Putamen (tissue), 1 donor: ENCODE measurements at regions not wholly inside any gene's neighbourhood (a gene's known extent, or its start where the extent isn't known, plus 50 kb on each side); places are given as distances from the start of the nearest gene placed in this dataset.
"Not testable (repeated sequence)": the region's sequence is repeated elsewhere in the genome, so short reads cannot be mapped to it uniquely, and the experiment has no call there.

ENCODE experiments used
- DNase-seq: peaks from one replicate; pipeline ENCODE4 v3.0.0-alpha.2; 2016; ENCODE audit warnings: low spot score

DNA sequence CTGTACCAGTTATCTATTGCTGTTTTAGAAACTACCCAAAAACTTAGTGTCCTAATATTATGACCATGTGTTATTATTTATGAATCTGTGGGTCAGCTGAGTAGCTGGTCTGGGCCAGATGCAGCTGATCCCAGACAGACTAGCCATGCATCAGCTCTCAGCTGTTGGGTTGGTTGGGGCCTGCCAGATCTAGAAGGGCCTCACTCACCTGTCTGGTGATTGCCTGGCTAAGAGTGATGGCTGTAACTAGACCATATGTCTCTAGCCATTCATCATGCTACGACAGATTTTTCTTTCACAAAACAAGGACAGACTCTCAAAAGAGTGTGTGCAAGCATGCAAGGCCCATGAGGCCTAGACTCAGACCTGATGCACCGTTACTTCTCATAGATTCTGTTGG, 403.2 kb downstream of the SAMD5 start:
- DNase-seq = no peak

DNA sequence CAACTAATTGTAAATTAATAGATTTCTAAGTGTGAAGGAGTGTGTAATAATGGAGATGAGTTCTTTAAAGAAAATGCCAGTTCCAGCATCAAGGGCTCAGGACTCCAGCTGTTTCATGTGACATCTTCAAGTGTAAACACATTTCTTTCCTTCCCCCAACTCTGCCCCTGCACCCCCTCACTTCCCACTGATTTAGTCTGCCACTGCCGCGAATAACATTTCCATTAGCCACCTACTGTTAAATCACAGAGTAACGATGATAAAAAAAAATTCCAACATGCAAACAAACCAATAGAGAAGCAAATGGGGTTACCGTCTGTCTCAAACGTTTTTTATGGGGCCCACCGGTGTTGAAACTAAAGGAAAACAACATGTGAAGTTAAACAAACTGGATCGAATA, 414.3 kb downstream of the SAMD5 start:
- no peak for DNase-seq

DNA sequence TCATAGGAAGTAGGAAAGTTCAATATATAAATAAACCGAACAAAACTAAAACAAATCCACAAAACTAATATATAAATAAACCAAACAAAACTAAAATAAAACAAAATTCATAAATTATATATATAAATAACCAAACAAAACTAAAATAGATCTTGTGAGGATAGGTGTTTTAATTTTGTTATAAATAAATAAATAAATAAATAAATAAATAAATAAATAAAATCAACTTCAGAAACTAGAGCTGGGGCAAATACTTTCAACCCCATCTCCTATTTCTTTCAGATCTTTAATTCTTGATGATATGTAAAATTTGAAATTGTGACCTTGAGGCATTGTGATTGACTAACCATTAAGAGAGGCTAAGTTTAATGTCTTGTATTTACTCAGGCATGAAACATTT, 416.1 kb downstream of the SAMD5 start:
- DNase-seq = no peak

DNA sequence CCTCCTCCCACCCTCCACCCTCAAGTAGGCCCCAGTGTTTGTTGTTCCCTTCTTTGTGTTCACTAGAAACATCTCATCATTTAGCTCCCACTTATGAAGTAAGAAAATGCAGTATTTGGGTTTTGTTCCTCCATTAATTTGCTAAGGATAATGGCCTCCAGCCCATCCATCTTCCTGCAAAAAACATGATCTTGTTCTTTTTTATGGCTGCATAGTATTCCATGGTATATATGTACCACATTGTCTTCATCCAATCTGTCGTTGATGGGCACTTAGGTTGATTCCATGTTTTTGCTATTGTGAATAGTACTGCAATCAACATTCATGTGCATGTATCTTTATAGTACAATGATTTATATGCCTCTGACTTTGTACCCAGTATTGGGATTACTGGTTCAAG, 416.8 kb upstream of the SASH1 start:
- no peak for DNase-seq

DNA sequence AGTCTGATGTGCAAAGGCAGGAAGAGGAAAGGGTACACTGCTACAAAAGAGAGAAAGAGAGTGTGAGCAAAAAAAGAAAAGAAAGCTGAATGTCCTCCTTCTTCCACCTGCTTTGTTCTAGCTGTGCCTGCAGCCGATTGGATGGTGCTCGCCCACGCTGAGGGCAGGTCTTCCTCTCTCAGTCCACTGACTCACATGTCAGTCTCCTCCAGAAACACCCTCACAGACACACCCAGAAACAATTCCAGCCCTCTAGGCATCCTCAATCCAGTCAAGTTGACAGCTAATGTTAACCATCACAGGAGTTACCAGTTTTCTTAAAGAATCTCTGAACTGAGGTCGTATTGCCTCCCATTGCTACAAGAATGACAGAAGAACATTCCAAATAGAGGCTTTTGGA, 411.9 kb upstream of the SASH1 start:
- no peak for DNase-seq

DNA sequence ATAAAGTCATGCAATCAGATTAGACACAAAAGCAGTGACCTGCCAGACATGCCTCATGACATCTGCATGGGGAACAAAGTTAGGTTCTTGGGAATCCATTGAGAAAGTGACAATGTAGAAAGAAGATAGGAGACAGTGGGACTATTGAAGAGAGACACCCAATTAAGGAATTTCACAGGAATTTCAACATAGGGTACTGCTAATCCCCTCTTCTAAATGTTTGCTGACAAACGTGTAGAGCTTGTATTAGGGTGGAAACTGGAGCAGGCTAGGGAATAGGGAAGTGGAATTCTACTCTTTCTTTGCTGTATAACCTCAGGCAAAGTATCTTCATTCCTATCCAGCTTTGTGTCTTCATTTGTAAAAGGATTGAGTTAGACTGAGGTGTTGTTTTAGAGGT, 409.4 kb upstream of the SASH1 start:
- no peak for DNase-seq

DNA sequence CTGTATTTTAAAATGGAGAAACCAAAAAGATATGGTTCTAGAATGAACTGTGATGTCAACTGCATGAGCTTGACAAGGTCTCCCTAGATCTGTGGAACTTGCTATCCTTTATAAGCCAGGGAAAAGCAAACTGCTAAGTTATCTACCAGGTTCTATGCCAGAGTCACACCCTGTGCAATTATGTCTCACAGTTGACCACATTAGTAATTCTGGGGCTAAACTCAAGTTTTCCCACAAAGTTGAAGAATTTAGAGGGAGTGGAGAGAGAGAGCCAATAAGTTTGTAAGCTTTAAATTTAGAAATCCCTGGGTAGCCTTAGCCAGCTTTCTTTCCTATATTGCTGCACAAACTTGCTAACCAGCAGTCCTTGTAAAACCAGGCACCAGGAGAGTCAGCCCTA, 407.0 kb upstream of the SASH1 start:
- no peak for DNase-seq

DNA sequence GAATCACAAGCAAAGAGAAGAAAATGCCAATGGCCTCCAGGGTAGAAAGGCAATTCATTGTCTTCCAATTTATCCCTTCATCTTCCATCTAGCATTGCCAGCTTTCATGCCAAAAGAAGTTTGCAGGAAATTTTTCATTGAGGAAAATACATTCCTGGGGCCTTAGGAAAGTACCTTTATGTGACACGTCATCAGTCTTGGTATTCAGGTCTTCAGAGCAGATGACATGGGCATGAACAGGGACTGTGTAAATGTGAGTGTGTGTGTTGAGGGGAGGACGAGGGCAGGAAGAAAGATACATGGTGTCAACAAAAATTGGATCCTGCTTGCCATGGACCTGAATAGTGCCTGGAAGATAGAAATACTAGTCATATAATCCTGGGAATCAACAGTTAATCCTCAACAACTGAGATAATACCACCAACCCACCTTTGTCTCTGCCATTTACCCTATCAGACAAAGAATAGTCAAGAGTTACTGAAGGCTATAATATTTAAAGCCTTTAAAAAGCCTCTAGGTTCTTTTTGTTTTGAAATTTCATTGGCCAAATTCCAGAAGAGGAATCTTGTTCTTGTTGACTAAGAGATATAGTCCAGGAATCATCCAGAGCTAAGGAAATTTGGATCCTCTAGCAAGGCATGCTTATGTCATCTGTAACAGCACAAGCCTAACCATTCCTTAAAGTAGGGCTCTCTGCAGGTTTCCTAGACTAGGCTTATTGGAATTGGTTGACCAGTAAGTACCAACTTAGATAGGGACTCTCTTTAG, 405.8 kb upstream of the SASH1 start:
- no peak for DNase-seq

DNA sequence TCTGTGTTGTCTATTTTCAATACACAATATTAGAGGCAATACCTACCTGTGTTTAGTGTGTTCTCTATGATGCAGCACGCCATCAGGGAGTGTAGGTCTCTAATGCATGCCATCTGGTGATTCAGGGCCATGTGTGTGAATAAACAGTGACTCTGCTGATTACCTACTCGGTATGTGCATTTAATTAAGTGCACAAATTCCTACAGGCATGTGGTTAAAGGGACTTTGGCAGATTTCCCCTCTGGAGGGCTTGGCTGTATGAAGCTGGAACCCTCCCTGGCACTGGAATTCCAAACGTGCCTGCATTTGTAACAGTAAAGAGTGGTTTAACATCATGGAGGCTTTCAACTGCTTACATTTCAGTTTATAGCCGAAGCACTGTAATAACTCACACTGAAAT, 401.5 kb upstream of the SASH1 start:
- DNase-seq = no peak

DNA sequence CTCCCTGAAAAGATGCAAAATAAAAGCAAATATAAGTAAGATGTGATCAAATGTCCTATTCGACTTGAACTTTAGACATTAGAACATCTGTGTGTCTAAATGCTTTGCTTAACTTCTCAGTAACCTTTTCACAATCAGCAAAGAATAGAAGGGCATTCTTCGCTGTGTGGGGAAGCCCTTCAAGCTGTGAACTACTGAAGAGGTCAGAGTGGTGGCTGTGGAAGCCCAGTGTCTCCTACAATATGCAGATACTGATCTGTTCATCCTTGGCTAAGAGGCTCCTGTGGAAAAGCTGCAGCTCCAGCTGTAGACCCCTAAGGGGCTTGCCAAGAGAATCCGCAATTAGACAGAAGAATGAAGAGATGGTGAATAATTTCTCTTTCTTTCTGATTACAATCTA, 400.3 kb upstream of the SASH1 start:
- no peak for DNase-seq

DNA sequence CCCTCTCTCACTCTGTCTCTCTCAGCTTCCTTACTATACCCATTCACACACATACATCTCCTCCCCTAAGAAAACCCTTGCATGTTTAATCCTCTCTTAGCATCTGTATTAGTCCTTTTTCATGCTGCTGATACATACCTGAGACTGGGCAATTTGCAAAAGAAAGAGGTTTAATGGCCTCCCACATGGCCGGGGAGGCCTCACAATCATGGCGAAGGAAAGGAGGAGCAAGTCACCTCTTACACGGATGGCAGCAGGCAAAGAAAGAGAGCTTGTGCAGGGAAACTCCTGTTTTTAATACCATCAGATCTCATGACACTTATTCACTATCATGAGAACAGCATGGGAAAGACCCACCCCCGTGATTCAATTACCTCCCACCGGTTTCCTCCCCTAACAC, 398.5 kb upstream of the SASH1 start:
- no peak for DNase-seq

DNA sequence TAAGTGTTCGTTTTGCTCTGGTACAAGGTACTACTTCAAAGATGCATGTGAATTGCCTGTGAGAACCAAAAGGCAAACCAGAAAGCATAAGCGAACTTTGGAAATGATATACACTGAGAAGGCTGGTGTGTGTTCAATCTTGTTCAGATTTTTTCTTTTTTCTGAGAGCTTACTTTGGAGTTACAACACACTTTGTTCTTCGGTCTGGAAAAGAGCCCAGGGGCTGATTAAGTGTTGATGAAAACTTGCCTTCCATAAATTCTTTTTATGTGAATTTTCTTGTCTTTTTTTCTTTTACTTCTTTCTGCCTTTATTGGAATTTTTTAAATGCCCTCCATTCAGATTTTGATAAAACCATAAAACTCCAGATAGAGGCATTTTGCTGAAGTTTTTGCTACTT, 395.1 kb upstream of the SASH1 start:
- no peak for DNase-seq

DNA sequence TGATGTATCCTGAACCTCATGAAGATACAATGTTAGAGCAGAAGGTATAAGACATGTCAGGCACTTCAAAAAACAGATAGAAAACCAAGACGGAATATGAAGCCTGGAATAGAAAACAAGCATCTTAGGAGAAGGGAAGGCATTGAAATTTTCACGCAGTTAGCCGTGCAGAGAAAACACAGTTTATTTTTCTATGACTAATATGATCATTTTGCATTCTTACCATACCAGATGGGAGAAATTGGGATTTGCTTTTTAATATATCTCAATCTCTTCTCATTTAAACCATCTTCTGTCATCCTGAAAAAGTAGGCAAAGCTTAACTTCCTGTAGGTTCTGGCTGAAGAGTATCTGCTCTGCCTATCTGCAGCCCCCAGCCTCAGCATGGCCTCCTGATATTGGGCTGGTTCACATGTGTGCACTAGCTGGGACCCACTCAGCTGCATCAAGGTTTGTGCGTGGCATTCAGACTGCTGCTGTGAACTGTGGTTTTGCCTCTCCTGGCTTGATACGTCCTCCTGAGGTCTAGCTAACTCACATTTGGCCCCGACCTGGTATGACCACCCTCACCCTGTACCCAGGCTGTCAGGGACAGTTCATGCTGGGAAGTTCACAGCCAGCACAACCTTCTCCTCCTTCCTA, 392.5 kb upstream of the SASH1 start:
- DNase-seq = no peak

DNA sequence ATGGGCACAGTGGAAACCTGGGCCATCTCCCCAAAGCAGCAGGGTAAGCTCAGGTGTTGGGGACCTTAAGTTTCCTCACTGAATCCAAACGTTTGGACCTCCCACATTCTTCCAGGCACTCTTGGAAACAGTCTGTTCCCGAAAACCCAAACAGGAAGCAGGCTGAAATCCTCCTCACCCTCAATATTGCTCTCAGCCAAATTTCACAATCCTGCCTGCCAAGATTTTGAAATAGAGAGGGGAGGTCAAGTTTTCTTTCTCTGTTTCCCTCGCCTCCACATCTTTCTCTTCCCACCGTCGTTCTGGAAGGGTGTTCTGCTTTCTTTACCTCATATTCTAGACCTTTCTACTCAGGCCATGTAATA, 392.0 kb upstream of the SASH1 start:
- DNase-seq = no peak

DNA sequence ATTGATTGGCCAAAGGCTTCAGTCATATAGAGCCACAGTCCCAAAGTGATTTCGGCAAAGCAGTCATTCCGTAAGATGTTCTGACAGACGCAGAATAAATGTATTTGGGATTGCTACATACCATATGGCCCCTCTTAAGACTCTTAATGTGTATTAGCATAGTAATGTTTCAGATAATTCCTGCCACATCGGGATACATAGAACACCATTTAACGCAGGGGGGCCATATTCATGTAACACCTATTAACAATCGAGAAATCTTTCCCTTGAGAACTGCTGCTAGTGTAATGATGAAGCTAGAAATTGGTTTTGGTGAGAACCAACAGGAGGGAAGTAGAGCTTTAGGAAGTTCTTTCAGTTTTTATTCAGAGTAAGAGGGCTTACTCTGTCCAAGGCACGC, 390.9 kb upstream of the SASH1 start:
- DNase-seq = no peak

DNA sequence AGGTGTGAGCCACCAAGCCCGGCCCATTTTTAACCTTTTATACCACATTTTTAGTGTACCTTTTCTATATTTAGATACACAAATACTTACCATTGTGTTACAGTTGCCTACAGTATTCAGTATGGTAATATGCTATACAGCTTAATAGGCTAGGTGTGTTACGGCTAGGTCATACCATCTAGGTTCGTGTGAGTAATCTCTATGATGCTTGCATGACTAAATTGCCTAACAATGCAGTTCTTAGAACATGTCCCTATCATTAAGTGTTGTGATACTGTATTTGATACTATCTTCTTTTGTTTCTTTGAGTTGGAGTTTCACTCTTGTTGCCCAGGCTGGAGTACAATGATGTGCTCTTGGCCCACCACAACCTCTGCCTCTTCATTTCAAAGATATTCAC, 387.7 kb upstream of the SASH1 start:
- no peak for DNase-seq

DNA sequence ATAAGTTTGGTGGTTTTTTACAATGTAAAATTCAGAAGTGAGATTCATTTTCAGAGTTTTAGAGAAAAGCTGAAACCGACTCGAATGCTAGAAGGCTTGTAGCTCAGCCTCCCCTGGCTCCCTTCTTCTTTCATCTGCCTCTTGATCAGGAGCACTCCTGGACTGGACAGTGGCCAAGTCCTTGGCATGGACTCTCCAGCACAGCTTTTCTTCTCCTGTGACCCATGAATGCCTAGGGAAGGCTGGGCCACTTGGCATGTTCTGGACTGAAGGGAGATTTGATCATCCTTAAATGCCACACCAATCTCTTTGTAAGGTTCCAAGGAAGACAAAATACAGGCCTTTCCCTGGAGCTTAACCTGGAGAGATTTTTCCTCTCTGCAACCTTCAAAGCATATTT, 384.0 kb upstream of the SASH1 start:
- DNase-seq = no peak

DNA sequence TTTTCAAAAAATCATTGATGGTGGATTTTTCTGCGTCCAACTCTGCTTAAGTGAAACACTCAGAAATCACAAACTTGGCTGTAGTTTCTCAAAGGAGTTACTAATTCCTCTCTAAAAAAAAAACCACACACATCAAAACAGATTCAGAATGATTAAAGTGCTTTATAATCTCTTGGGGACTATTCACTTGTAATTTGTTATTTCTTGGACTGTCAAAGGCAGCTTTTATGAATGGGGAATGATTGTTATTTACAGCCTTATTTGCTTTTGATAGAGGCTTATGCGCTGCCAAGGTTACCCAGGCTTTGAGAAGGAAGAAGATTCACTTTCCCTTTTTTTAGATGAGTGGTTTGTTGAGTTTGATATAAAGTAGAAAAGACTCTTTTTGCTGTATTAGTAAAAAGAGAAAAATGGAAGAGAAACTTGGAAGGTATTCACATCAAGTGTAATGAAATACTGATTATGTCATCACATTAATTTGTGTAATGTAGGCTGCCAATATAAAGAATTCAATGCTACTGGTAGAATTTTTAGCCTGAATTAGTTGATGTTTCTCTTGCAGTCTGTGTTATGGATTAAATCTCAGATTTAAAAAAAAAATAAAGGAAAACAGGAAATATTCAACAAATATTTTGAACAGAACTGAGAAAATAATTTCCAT, 381.0 kb upstream of the SASH1 start:
- no peak for DNase-seq

DNA sequence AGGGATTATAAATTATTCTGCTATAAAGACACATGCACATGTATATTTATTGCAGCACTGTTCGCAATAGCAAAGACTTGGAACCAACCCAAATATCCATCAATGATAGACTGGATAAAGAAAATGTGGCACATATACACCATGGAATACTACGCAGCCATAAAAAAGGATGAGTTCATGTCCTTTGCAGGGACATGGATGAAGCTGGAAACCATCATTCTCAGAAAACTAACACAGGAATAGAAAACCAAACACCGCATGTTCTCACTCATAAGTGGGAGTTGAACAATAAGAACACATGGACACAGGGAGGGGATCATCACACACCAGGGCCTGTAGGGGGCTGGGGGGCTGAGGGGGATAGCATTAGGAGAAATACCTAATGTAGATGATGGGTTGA, 377.2 kb upstream of the SASH1 start:
- DNase-seq = not testable (repeated sequence)

DNA sequence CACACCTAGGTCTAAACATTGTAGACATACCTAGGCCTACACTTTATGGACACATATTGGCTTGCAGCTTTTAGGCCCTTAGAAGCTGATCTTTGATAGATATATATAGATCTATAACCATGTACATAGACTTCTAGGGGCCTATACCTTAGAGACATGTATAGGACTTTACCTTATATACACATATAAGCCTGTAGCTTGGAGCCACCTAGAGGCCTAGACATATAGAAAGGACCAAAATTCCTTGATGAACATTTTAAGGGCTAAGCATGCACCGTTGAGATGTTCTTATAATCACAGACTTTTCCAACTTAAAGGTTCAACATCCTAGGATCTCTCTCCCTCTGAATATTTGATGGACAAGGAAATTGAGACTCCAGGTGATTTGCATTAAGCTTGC, 371.7 kb upstream of the SASH1 start:
- no peak for DNase-seq

DNA sequence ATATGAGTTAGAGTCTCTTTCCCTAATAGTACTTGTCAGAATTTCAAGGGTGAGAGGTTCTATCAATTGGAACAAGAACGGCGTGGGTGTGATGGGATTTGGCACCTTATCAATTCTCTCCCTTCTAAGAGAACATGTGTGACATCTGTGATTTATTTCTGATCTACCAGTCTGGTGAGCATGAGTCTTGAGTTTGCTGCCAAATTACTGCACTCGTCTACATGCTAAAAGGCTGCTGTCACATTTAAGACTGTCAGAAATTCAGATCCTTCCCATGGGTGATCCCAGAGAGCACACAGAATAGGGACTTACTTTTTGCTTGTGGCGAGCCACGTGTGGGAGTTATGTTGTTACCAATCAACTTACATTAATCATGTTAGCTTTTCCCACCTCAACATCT, 370.2 kb upstream of the SASH1 start:
- no peak for DNase-seq

DNA sequence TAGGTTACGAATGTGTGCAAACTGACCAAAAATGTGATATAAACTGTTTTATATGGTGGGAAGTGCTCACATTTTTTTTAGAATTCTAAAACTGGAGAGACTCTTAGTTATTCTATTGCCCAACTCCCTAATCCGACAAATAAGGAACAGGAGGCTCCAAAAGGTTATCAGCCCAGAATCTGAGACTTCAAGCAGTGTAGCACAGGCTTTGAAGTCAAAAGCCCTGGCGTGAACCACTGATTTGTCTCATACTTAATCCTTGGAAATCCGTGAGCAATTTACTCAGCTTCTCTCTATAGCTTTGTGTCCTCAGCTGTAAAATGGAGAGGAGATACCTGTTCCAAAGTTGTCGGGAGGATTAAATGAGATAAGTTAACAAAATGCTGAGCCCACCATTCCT, 368.8 kb upstream of the SASH1 start:
- no peak for DNase-seq

DNA sequence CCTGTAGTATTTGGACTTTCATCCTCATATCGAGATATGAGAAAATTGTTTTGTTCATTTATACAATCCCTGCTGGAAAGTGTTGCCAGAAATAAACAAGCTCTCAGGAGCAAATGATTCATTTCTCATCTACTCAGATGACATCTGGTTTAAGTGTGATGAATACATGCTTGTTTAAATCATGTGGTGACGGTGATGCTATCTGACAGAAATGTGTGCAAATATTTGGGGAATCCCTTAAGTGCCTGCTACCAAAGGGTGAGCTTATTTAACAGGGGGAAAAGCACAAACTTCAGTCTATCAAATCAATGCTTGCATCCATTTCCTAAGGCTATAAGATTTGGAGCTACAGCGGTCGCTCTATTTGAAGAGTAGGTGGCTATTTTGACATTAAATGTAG, 368.3 kb upstream of the SASH1 start:
- DNase-seq = no peak
